ENCODE measurements at regions not wholly inside any gene's neighbourhood (a gene's known extent, or its start where the extent isn't known, plus 50 kb on each side); places are given as distances from the start of the nearest gene placed in this dataset.

- H3K36me3 Mint-ChIP-seq (ENCODE audit: low read depth, unreplicated experiment), result no peaks in the 10 kb centered on the region
- TF ChIP-seq CTCF (IDR thresholded peaks at IDR 0.05; ENCODE audit: unreplicated experiment), result no peak
- peaks cover 2% of the 10 kb centered on the region for H3K27me3 Mint-ChIP-seq (ENCODE audit: unreplicated experiment)
- H3K27ac Mint-ChIP-seq (ENCODE audit: unreplicated experiment), result no peak overlapping the region
- no peak overlapping the region for H3K4me3 Mint-ChIP-seq (ENCODE audit: unreplicated experiment)
- no peaks in the 10 kb centered on the region for H3K9me3 Mint-ChIP-seq (ENCODE audit: unreplicated experiment)
- H3K4me1 Mint-ChIP-seq (ENCODE audit: unreplicated experiment), result no peaks in the 10 kb centered on the region
- DNase-seq (ENCODE audit: low spot score), result no peak
These were observed 54.4 kb upstream of the CDC42BPA start for GRCh38 chr1:227372726-227373130.

GRCh38 chr1:227370533-227371254 lies 52.4 kb upstream of the CDC42BPA start:
- H3K27me3 Mint-ChIP-seq (ENCODE audit: unreplicated experiment), result peaks cover 2% of the 10 kb centered on the region
- no peak overlapping the region for H3K27ac Mint-ChIP-seq (ENCODE audit: unreplicated experiment)
- no peak for DNase-seq (ENCODE audit: low spot score)
- TF ChIP-seq CTCF (IDR thresholded peaks at IDR 0.05; ENCODE audit: unreplicated experiment), result no peak
- no peaks in the 10 kb centered on the region for H3K36me3 Mint-ChIP-seq (ENCODE audit: low read depth, unreplicated experiment)
- H3K9me3 Mint-ChIP-seq (ENCODE audit: unreplicated experiment), result no peaks in the 10 kb centered on the region
- H3K4me1 Mint-ChIP-seq (ENCODE audit: unreplicated experiment), result no peaks in the 10 kb centered on the region
- H3K4me3 Mint-ChIP-seq (ENCODE audit: unreplicated experiment), result no peak overlapping the region

GRCh38 chr1:227369102-227369760 lies 50.9 kb upstream of the CDC42BPA start:
- H3K27me3 Mint-ChIP-seq (ENCODE audit: unreplicated experiment), result no peaks in the 10 kb centered on the region
- no peaks in the 10 kb centered on the region for H3K36me3 Mint-ChIP-seq (ENCODE audit: low read depth, unreplicated experiment)
- no peak overlapping the region for H3K4me3 Mint-ChIP-seq (ENCODE audit: unreplicated experiment)
- no peak for TF ChIP-seq CTCF (IDR thresholded peaks at IDR 0.05; ENCODE audit: unreplicated experiment)
- no peak for DNase-seq (ENCODE audit: low spot score)
- no peak overlapping the region for H3K27ac Mint-ChIP-seq (ENCODE audit: unreplicated experiment)
- no peaks in the 10 kb centered on the region for H3K9me3 Mint-ChIP-seq (ENCODE audit: unreplicated experiment)
- H3K4me1 Mint-ChIP-seq (ENCODE audit: unreplicated experiment), result no peaks in the 10 kb centered on the region
